ENCODE measurements at regions not wholly inside any gene's neighbourhood (a gene's known extent, or its start where the extent isn't known, plus 50 kb on each side); places are given as distances from the start of the nearest gene placed in this dataset.
"Not testable (repeated sequence)": the region's sequence is repeated elsewhere in the genome, so short reads cannot be mapped to it uniquely, and the experiment has no call there.

- Histone ChIP-seq H3K27ac (no peak overlapping the region), H3K36me3 (no peaks in the 10 kb centered on the region), H3K9me3 (no peaks in the 10 kb centered on the region), H3K4me1 (no peaks in the 10 kb centered on the region), H3K4me3 (no peak overlapping the region), H3K27me3 (no peaks in the 10 kb centered on the region)
- no peak for DNase-seq (ENCODE audit: low spot score)
- no peak for TF ChIP-seq CTCF (IDR thresholded peaks at IDR 0.05)
Measured at GRCh38 chr6:105869835-105870440, 216.2 kb upstream of the PRDM1 start.

GRCh38 chr6:105868823-105869460 lies 217.2 kb upstream of the PRDM1 start:
- Histone ChIP-seq H3K9me3 (no peaks in the 10 kb centered on the region), H3K27ac (no peak overlapping the region), H3K27me3 (no peaks in the 10 kb centered on the region), H3K36me3 (no peaks in the 10 kb centered on the region), H3K4me1 (no peaks in the 10 kb centered on the region), H3K4me3 (no peak overlapping the region)
- no peak for DNase-seq (ENCODE audit: low spot score)
- TF ChIP-seq CTCF (IDR thresholded peaks at IDR 0.05): no peak

- TF ChIP-seq CTCF (IDR thresholded peaks at IDR 0.05): no peak
- Histone ChIP-seq H3K4me1 (no peaks in the 10 kb centered on the region), H3K4me3 (no peak overlapping the region), H3K9me3 (no peaks in the 10 kb centered on the region), H3K27ac (no peak overlapping the region), H3K27me3 (no peaks in the 10 kb centered on the region), H3K36me3 (no peaks in the 10 kb centered on the region)
- no peak for DNase-seq (ENCODE audit: low spot score)
Measured at GRCh38 chr6:105867821-105868220, 218.3 kb upstream of the PRDM1 start.

GRCh38 chr6:105867277-105867676 lies 218.9 kb upstream of the PRDM1 start:
- Histone ChIP-seq H3K9me3 (no peaks in the 10 kb centered on the region), H3K36me3 (no peaks in the 10 kb centered on the region), H3K4me3 (no peak overlapping the region), H3K27ac (no peak overlapping the region), H3K4me1 (no peaks in the 10 kb centered on the region), H3K27me3 (no peaks in the 10 kb centered on the region)
- DNase-seq (ENCODE audit: low spot score): no peak
- no peak for TF ChIP-seq CTCF (IDR thresholded peaks at IDR 0.05)

GRCh38 chr6:105862936-105863607 lies 223.1 kb upstream of the PRDM1 start:
- no peak for DNase-seq (ENCODE audit: low spot score)
- Histone ChIP-seq H3K4me3 (no peak overlapping the region), H3K4me1 (no peaks in the 10 kb centered on the region), H3K27me3 (no peaks in the 10 kb centered on the region), H3K36me3 (no peaks in the 10 kb centered on the region), H3K27ac (no peak overlapping the region), H3K9me3 (no peaks in the 10 kb centered on the region)
- TF ChIP-seq CTCF (IDR thresholded peaks at IDR 0.05): no peak

GRCh38 chr6:105860927-105861326 lies 225.2 kb upstream of the PRDM1 start:
- not testable (repeated sequence) for H3K36me3 ChIP-seq; H3K4me3 ChIP-seq; H3K27me3 ChIP-seq; DNase-seq (ENCODE audit: low spot score); H3K27ac ChIP-seq; H3K9me3 ChIP-seq; H3K4me1 ChIP-seq
